T-helper 17 cell (primary cell): ENCODE measurements at regions not wholly inside any gene's neighbourhood (a gene's known extent, or its start where the extent isn't known, plus 50 kb on each side); places are given as distances from the start of the nearest gene placed in this dataset.

Experiments
- ATAC-seq: fragments of 150-1000 bp; cut with Tn5 transposase; 2 replicates; pipeline ENCODE4 v1.10.0; 2021; ENCODE audit warnings: mild to moderate bottlenecking, moderate library complexity
- DNase-seq, 3 donors: peaks; one replicate each; pipeline versions ENCODE4 v3.0.0 to v3.0.0-alpha.2; 2020 to 2021
- H3K9me3 ChIP-seq: one replicate; pipeline ENCODE4 v1.7.0; 2013; ENCODE audit warnings: low read length, mild to moderate bottlenecking; ENCODE audit not compliant: control insufficient read depth, poor library complexity, severe bottlenecking
- H3K27ac Mint-ChIP-seq: one replicate; pipeline ENCODE4 v1.8.0; 2022; ENCODE audit warnings: mild to moderate bottlenecking, moderate library complexity, mixed read lengths
- H3K27me3 Mint-ChIP-seq: one replicate; pipeline ENCODE4 v1.8.0; 2022; ENCODE audit warnings: mixed read lengths
- H3K36me3 Mint-ChIP-seq: one replicate; pipeline ENCODE4 v1.8.0; 2022; ENCODE audit warnings: low read depth, mixed read lengths
- H3K4me1 Mint-ChIP-seq: one replicate; pipeline ENCODE4 v1.8.0; 2022; ENCODE audit warnings: mild to moderate bottlenecking, mixed read lengths
- H3K4me3 Mint-ChIP-seq: one replicate; pipeline ENCODE4 v1.8.0; 2022; ENCODE audit warnings: mild to moderate bottlenecking, moderate library complexity, mixed read lengths

DNA sequence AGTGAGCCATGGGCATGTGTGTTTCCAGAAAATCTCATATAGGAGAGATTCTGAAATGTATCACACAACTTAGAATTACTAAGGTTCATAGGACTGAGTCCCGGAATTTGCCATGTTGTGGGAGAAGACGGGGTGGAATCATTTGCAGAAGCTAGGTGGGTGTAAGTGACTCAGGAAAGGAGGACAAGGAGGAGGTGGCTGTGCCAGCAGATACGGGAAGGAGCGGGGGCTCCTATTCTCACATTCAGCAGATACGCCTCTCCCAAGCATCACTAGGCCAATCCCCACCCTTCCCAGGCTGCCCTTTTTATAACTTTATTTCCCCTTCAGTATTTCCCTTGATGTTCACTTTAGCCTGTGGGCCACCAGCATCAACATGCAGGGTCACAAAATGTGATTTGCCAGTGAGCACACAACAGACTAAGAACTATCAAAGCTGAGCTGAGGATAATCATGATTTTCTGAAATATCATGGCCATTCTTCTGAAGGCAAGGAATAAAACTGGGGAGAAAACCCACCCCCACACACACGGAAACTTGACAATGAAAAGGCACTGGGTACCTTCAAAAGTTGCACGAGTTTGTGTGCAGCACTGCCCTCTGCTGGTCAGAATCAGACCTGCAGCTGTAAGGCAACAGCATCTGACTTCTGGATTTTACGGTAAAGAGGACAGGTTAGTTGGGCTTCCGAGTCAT is 133.2 kb downstream of the MTX3 start:
- Mint-ChIP-seq H3K36me3 (no peaks in the 10 kb centered on the region), H3K4me3 (no peak overlapping the region), H3K4me1 (peaks cover 6% of the 10 kb centered on the region), H3K27me3 (no peaks in the 10 kb centered on the region), H3K27ac (no peak overlapping the region)
- DNase-seq (peak; percentile 57 to 75 (median 58)), ATAC-seq (peak; percentile 79)
- no peaks in the 10 kb centered on the region for H3K9me3 ChIP-seq

- H3K9me3 ChIP-seq: no peaks in the 10 kb centered on the region
- Mint-ChIP-seq H3K4me3 (no peak overlapping the region), H3K36me3 (no peaks in the 10 kb centered on the region), H3K4me1 (peaks cover 8% of the 10 kb centered on the region), H3K27ac (no peak overlapping the region), H3K27me3 (no peaks in the 10 kb centered on the region)
- DNase-seq (no peak), ATAC-seq (no peak)
Measured at GRCh38 chr5:79856456-79857055, 134.5 kb downstream of the MTX3 start.

GRCh38 chr5:79853676-79854418 is 137.2 kb downstream of the MTX3 start:
- no peak for ATAC-seq
- Mint-ChIP-seq H3K4me1 (peaks cover 8% of the 10 kb centered on the region), H3K4me3 (peak overlapping the region; percentile 25), H3K27ac (no peak overlapping the region), H3K36me3 (no peaks in the 10 kb centered on the region), H3K27me3 (peaks cover 3% of the 10 kb centered on the region)
- H3K9me3 ChIP-seq: no peaks in the 10 kb centered on the region
- no peak for DNase-seq

DNA sequence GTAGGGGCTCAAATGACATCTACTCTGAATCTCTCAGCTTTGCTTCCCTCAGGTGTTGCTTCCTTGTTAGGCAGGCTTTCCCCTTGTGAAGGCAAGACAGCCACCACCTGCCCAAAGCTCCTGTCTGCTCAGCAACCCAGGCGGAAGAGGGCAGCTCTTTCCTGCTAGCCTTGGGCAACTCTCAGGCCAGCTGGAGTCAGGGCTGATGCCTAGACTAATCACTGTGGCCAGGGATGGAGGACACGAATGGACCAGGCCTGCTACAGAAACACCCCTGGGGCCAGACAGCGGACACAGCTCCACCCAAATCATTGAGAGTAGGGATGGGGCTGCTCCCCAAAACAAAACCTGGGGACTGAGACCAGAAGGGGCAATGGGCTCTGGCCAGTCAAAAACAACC is 138.0 kb downstream of the MTX3 start:
- no peaks in the 10 kb centered on the region for H3K36me3 Mint-ChIP-seq
- no peaks in the 10 kb centered on the region for H3K9me3 ChIP-seq
- no peak overlapping the region for H3K27ac Mint-ChIP-seq
- H3K4me3 Mint-ChIP-seq: no peak overlapping the region
- H3K4me1 Mint-ChIP-seq: peaks cover 8% of the 10 kb centered on the region
- ATAC-seq (no peak), DNase-seq (no peak)
- H3K27me3 Mint-ChIP-seq: peaks cover 4% of the 10 kb centered on the region

DNA sequence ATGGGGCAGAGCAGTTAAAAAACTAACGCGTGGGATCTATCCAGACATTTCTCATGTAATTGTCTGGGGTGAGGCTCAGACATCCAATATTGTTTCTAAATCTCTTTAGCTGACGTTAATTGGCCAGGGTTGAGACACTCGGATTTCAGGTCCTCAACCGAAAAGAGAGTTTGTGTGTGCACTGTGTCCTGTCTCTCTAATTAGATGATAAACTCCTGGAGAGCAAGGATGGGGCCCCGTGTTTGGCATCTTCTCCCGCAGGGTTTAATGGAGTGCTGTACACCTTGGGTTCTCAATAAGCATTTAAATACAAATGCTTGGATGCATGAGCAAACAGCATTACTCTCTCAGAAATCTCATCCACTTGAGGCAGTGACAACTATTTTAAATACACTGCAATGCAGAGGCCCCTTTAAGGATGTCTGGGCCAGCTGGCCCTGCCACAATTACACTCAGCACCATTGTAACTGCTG is 139.6 kb downstream of the MTX3 start:
- H3K9me3 ChIP-seq: no peaks in the 10 kb centered on the region
- Mint-ChIP-seq H3K4me3 (no peak overlapping the region), H3K4me1 (peaks cover 6% of the 10 kb centered on the region), H3K27me3 (peaks cover 14% of the 10 kb centered on the region), H3K27ac (no peak overlapping the region), H3K36me3 (no peaks in the 10 kb centered on the region)
- DNase-seq (no peak), ATAC-seq (no peak)

DNA sequence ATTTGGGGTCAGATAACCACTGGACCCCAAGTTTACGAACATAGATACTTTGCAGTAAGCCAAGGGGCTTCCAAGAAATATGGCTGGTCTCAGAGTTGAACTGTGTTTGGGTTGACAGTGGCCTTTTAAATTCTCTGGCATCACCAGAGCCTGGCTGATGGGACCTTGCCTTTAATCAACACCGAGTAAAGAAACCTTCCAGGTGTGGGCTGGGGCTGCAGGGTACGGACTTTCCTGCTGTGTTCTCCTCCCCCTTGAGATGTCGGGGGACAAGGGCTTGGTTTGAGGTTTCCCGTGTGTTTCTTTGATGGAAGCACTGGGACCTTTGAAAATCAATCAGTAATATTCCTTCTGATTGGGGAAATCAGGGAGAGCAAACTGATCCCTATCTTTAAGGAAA is 140.1 kb downstream of the MTX3 start:
- Mint-ChIP-seq H3K4me1 (peaks cover 6% of the 10 kb centered on the region), H3K27me3 (peaks cover 14% of the 10 kb centered on the region), H3K27ac (no peak overlapping the region), H3K4me3 (no peak overlapping the region), H3K36me3 (no peaks in the 10 kb centered on the region)
- ATAC-seq: no peak
- H3K9me3 ChIP-seq: no peaks in the 10 kb centered on the region
- DNase-seq: no peak

GRCh38 chr5:79850316-79850822 is 140.7 kb downstream of the MTX3 start:
- H3K4me3 Mint-ChIP-seq: no peak overlapping the region
- H3K4me1 Mint-ChIP-seq: peaks cover 6% of the 10 kb centered on the region
- H3K36me3 Mint-ChIP-seq: no peaks in the 10 kb centered on the region
- no peak for ATAC-seq
- H3K27me3 Mint-ChIP-seq: peaks cover 14% of the 10 kb centered on the region
- no peak overlapping the region for H3K27ac Mint-ChIP-seq
- no peak for DNase-seq
- H3K9me3 ChIP-seq: no peaks in the 10 kb centered on the region

DNA sequence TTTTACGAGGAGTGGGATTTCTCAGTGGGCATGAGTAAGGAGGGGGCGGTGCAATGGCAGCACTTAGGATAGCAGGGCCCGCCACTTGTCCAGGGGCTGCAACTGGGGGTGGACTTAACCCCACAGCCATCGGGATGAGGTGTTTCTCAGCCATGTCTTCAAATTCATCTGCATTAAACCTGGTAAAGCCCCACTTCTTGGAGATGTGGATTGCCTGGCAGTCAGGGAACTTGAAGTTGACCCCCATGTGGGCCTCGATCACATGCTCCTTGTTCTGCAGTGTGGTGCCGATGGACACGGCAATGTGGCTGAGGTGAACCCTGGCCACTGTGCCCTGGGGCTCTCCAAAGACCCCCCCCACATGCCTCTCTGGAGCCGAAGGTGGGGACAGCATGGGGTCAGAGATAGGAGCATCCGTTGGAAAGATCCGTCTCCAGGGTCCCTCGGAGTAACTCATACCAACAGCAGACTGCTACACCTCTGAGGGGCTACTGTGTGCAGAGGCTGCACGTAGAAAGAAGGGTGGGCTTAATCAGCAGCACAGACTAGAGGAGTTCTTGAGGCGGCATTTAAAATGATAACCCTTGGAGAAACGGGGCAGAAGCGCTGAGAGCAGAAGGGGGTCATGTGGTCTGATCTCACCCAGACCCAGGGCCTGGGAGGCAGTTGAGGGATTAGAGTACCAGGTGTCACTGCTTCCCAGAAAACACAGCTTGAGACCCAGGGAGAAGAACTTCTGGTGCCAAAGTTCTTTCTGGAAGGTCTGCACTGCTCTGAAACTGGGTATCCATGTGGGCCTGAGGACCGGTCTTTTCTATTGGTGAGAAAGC is 141.4 kb downstream of the MTX3 start:
- no peaks in the 10 kb centered on the region for H3K9me3 ChIP-seq
- peaks cover 14% of the 10 kb centered on the region for H3K27me3 Mint-ChIP-seq
- H3K27ac Mint-ChIP-seq: no peak overlapping the region
- DNase-seq (no peak), ATAC-seq (no peak)
- H3K4me3 Mint-ChIP-seq: no peak overlapping the region
- H3K36me3 Mint-ChIP-seq: no peaks in the 10 kb centered on the region
- H3K4me1 Mint-ChIP-seq: peaks cover 6% of the 10 kb centered on the region
